ENCODE measurements at regions not wholly inside any gene's neighbourhood (a gene's known extent, or its start where the extent isn't known, plus 50 kb on each side); places are given as distances from the start of the nearest gene placed in this dataset.

DNA sequence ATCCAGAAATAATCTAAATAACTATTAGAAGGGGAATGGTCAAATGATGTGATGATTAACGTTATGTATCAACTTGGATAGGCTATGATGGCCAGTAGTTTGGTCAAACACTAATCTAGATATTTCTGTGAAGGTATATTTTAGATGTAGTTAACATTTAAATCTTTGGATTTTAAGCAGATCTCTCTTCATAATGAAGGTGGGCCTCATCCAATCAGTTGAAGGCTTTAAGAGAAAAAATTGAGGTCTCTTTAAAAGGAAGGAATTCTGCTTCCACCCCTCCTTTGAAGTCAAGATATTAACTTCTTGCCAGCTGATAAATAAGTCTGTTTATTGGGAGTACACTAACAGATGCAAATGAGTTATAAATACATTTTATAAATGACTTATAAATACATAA lies 760.0 kb upstream of the SLC35B3 start:
- intact Hi-C loops (cut with micrococcal nuclease), result loop anchor here (5.0 kb wide), 1 partner anchor 128 kb away; no protein-coding TSS in a partner anchor
- peaks cover 2% of the 10 kb centered on the region for H3K9me3 ChIP-seq (replicated peaks; ENCODE audit: control insufficient read depth, insufficient read depth, low read length)
- POLR2A ChIA-PET, result no interaction called here
- no peaks in the 10 kb centered on the region for H3K79me2 ChIP-seq (ENCODE audit: control insufficient read depth, insufficient read depth, low read length)
- H3K27ac ChIP-seq (ENCODE audit: insufficient read depth, low read depth, low read length), result no peak overlapping the region
- H3K9ac ChIP-seq (replicated peaks; ENCODE audit: extremely low read depth, insufficient read depth, low read length), result no peak overlapping the region
- H3K4me2 ChIP-seq (ENCODE audit: insufficient read depth, low read length), result no peak overlapping the region
- H3K4me1 ChIP-seq (ENCODE audit: control insufficient read depth, extremely low read depth, insufficient read depth, low read length), result no peaks in the 10 kb centered on the region
- CTCF ChIA-PET, result no interaction called here
- no peak overlapping the region for H2AFZ ChIP-seq (ENCODE audit: low read depth, low read length)
- BruUV-seq (replicated peaks), result no TSS peak
- no peak for DNase-seq (ENCODE audit: low read depth, low spot score)
- FAIRE-seq, result no peak
- no peaks in the 10 kb centered on the region for H3K9me1 ChIP-seq (replicated peaks; ENCODE audit: control insufficient read depth, extremely low read depth, insufficient read depth, low read length)
- no peaks in the 10 kb centered on the region for H3K27me3 ChIP-seq (ENCODE audit: control insufficient read depth in 2 of 2, insufficient read depth in 2 of 2, low read length in 2 of 2)
- H3K4me3 ChIP-seq (replicated peaks in 1 of 3; ENCODE audit: insufficient read depth in 1 of 3, low read depth in 1 of 3, low read length in 3 of 3), result no peak overlapping the region
- no peaks in the 10 kb centered on the region for H4K20me1 ChIP-seq (replicated peaks; ENCODE audit: control insufficient read depth, extremely low read depth, insufficient read depth, low read length)
- TF ChIP-seq EZH2 (IDR thresholded peaks at IDR 0.05; ENCODE audit: borderline replicate concordance, low read depth, low read length, severe bottlenecking), result no peak
- TF ChIP-seq MYC (IDR thresholded peaks at IDR 0.05; ENCODE audit: low read depth, low read length), result no peak
- no peak for TF ChIP-seq POLR2A (IDR thresholded peaks at IDR 0.05; ENCODE audit: low read depth, low read length)
- no peak for TF ChIP-seq JUN (IDR thresholded peaks at IDR 0.05; ENCODE audit: borderline replicate concordance, insufficient read depth, insufficient read length, low read depth)
- TF ChIP-seq CTCF (IDR thresholded peaks at IDR 0.05; ENCODE audit: extremely low read depth in 1 of 2, insufficient read depth in 1 of 2, low read depth in 1 of 2, low read length in 2 of 2), result no peak
- no peak for TF ChIP-seq GATA2 (IDR thresholded peaks at IDR 0.05; ENCODE audit: insufficient read depth, insufficient read length, low read depth, low read length)
- TF ChIP-seq, protein P1, sequence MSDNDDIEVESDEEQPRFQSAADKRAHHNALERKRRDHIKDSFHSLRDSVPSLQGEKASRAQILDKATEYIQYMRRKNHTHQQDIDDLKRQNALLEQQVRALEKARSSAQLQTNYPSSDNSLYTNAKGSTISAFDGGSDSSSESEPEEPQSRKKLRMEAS (IDR thresholded peaks at IDR 0.05; ENCODE audit: insufficient read depth, insufficient read length), result no peak
- TF ChIP-seq FOS (IDR thresholded peaks at IDR 0.05; ENCODE audit: borderline replicate concordance, insufficient read depth, low read length), result no peak
- no peak for TF ChIP-seq POLR2AphosphoS5 (IDR thresholded peaks at IDR 0.05; ENCODE audit: insufficient read depth, low read depth, low read length)
- dilution Hi-C loops (cut with MboI; ENCODE audit: extremely low pct_ligation_motif_present, low sequenced_read_pairs), result no loop called here
- no peaks in the 10 kb centered on the region for H3K36me3 ChIP-seq (ENCODE audit: control insufficient read depth in 2 of 2, extremely low read depth in 1 of 2, insufficient read depth in 2 of 2, low read length in 2 of 2)
